OCI-LY7 (cell line): ENCODE measurements at regions not wholly inside any gene's neighbourhood (a gene's known extent, or its start where the extent isn't known, plus 50 kb on each side); places are given as distances from the start of the nearest gene placed in this dataset.

Experiments
- BruUV-seq: library from RNA; stranded (reverse); fragments of 400-500 nt; replicated peaks from 2 replicates; lab custom pipeline; 2021; lab: Mats Ljungman, UMichigan
- CTCF ChIA-PET: fragments of 300-600 bp; sonication (Branson Sonifier 250); formaldehyde crosslinking; loops from one replicate; lab custom pipeline; 2022; ENCODE audit warnings: antibody characterized with exemption; ENCODE audit not compliant: unreplicated experiment; lab: Charles Lee
- POLR2A ChIA-PET: fragments of 300-600 bp; sonication (Branson Sonifier 250); formaldehyde crosslinking; loops from one replicate; lab custom pipeline; 2022; ENCODE audit warnings: antibody characterized with exemption; lab: Charles Lee
- DNase-seq: peaks from one replicate; pipeline ENCODE4 v3.0.0-alpha.2; 2015; ENCODE audit warnings: low spot score
- H2AFZ ChIP-seq: fragments of 200-600 bp; sonication (generic), shearing (Covaris generic); 2 replicates; pipeline ENCODE4 v1.6.1; 2014; ENCODE audit warnings: mild to moderate bottlenecking, antibody characterized with exemption, low read length, moderate library complexity
- H3K27ac ChIP-seq: fragments of 200-600 bp; sonication (generic); 2 replicates; pipeline ENCODE4 v1.5.1; 2014; ENCODE audit warnings: mixed run types, low read depth, mild to moderate bottlenecking, moderate library complexity, low read length, inconsistent platforms; ENCODE audit not compliant: poor library complexity, severe bottlenecking
- H3K36me3 ChIP-seq: fragments of 200-600 bp; sonication (generic); 2 replicates; pipeline ENCODE4 v1.6.1; 2014; ENCODE audit warnings: mild to moderate bottlenecking, antibody characterized with exemption, low read length, moderate library complexity, mixed read lengths; ENCODE audit not compliant: insufficient read depth
- H3K4me1 ChIP-seq: fragments of 200-600 bp; sonication (generic); 2 replicates; pipeline ENCODE4 v1.5.1; 2014; ENCODE audit warnings: mild to moderate bottlenecking, low read length; ENCODE audit not compliant: insufficient read depth, poor library complexity, severe bottlenecking
- H3K4me2 ChIP-seq: fragments of 200-600 bp; sonication (generic); 2 replicates; pipeline ENCODE4 v1.6.1; 2014; ENCODE audit warnings: mild to moderate bottlenecking, low read length
- H3K4me3 ChIP-seq: fragments of 200-600 bp; sonication (generic); 2 replicates; pipeline ENCODE4 v1.5.1; 2014; ENCODE audit warnings: mild to moderate bottlenecking, low read depth, low read length; ENCODE audit not compliant: poor library complexity, severe bottlenecking
- H3K79me2 ChIP-seq: fragments of 200-600 bp; sonication (generic); 2 replicates; pipeline ENCODE4 v1.6.1; 2016; ENCODE audit warnings: low read depth, mild to moderate bottlenecking, low read length, moderate library complexity, mixed read lengths; ENCODE audit not compliant: insufficient read depth
- H3K9me2 ChIP-seq: fragments of 200-600 bp; sonication (generic); 2 replicates; pipeline ENCODE4 v1.6.1; 2016; ENCODE audit warnings: mild to moderate bottlenecking, low read length, mixed read lengths; ENCODE audit not compliant: insufficient read depth
- H3K9me3 ChIP-seq: fragments of 200-600 bp; sonication (generic); 2 replicates; pipeline ENCODE4 v1.6.1; 2014; ENCODE audit warnings: mild to moderate bottlenecking, mixed run types, low read length, mixed read lengths
- H4K20me1 ChIP-seq: fragments of 200-600 bp; sonication (generic); 2 replicates; pipeline ENCODE4 v1.6.1; 2014; ENCODE audit warnings: mild to moderate bottlenecking, antibody characterized with exemption, low read length, moderate library complexity, mixed read lengths; ENCODE audit not compliant: insufficient read depth
- EZH2phosphoT487 ChIP-seq: fragments of 200-600 bp; sonication (generic); IDR thresholded peaks from 2 replicates; pipeline ENCODE4 v1.6.1; 2018; ENCODE audit warnings: low read depth, borderline replicate concordance, mild to moderate bottlenecking, mixed run types, antibody characterized with exemption, low read length, moderate library complexity, mixed read lengths
- intact Hi-C: fragments of 100-400 bp; cut with micrococcal nuclease; formaldehyde crosslinking; loops from one replicate; pipeline ENCODE4 v1.10.0; 2022; ENCODE audit not compliant: unreplicated experiment
- TF ChIP-seq, protein P1 (sequence below): fragments of 200-600 bp; sonication (generic); conservative IDR thresholded peaks from 2 replicates; pipeline ENCODE4 v1.5.1; 2014; ENCODE audit warnings: mild to moderate bottlenecking, antibody characterized with exemption, low read length, moderate library complexity, mixed read lengths

DNA sequence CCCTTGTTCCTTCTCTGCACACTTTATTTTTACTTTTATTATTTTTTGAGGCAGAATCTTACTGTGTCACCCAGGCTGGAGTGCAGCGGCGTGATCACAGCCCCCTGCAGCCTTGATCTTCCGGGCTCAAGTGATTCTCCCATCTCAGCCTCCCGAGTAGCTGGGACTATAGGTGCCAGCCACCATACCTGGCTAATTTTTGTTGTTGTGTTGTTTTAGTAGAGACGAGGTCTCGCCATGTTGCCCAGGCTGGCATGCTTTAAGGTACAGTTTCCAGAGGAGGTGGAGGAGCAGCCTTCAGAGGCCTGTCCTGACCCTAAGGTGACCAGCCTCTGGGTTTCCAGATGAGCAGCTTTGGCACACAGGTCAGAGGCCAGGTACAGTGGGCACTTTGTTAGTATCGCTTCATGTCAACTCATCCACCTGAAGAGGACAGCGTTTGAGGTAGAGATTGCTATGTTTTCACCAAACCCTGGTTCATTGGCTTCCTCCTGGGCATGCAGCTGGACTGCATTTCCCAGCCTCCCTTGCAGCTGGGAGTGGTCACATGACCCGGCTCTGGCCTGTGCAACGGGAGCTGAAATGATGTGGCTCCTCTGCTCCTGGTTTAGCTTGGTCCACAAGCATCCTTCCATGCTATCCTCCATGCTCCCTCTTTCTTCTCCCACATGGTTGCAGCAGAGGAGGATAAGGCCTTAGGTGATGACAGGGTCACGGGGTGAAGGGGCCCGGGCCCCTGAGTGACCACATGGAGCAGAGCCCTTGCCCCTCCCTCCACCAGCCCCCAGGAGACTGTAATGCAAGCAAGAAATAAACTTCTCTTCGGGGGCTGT lies 139.3 kb upstream of the IER5L start:
- DNase-seq = peak; percentile 22
- no peak for TF ChIP-seq EZH2phosphoT487
- TF ChIP-seq, protein P1, sequence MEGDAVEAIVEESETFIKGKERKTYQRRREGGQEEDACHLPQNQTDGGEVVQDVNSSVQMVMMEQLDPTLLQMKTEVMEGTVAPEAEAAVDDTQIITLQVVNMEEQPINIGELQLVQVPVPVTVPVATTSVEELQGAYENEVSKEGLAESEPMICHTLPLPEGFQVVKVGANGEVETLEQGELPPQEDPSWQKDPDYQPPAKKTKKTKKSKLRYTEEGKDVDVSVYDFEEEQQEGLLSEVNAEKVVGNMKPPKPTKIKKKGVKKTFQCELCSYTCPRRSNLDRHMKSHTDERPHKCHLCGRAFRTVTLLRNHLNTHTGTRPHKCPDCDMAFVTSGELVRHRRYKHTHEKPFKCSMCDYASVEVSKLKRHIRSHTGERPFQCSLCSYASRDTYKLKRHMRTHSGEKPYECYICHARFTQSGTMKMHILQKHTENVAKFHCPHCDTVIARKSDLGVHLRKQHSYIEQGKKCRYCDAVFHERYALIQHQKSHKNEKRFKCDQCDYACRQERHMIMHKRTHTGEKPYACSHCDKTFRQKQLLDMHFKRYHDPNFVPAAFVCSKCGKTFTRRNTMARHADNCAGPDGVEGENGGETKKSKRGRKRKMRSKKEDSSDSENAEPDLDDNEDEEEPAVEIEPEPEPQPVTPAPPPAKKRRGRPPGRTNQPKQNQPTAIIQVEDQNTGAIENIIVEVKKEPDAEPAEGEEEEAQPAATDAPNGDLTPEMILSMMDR = no peak
- Histone ChIP-seq H3K36me3 (no peaks in the 10 kb centered on the region), H3K4me2 (no peak overlapping the region), H3K79me2 (no peaks in the 10 kb centered on the region), H3K9me2 (no peaks in the 10 kb centered on the region), H3K4me3 (no peak overlapping the region), H3K9me3 (no peaks in the 10 kb centered on the region), H3K27ac (no peak overlapping the region), H2AFZ (no peak overlapping the region), H3K4me1 (peaks cover 10% of the 10 kb centered on the region), H4K20me1 (no peaks in the 10 kb centered on the region)
- CTCF ChIA-PET = no interaction called here
- POLR2A ChIA-PET = interaction anchor here (1.2 kb wide), 1 partner anchor 10 kb away, joined by 4 read pairs; no protein-coding TSS in a partner anchor
- BruUV-seq = no TSS peak
- intact Hi-C loops = no loop called here

DNA sequence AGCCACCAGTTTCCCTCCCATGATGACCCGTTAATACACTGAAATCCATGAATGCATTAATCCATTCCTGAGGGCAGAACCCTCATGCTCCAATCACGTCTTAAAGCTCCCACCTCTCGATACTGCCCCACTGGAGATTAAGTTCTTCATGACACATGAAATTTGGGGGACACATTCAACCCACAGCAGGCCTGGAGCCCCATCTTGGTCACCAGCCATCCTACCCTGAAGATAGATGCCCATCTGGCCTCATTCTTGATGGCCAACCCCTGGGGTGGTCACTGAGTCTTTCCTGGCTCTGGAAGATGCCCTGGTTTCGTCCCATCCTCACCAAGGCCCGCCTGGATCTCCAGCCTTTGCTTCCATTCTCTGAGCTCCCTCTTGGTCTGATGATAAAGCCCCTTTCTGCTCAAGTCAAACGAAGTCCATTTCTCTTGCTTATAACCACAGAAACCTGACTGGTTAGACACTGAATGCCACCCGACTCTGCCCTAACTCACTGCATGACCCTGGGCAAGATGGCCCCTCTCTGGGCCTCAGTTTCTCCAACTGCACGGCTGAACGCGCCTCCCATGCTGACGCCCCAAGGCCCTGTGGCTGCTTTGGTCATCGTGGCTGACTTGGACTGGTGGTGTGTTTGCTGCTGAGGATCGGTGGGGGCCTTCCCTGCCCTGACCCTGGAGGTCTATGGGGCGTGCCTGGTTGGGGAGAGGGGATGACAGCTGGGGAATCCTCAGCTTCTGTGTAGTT lies 138.4 kb upstream of the IER5L start:
- ChIA-PET CTCF (no interaction called here), POLR2A (interaction anchor here (0.7 to 1.2 kb wide), 2 partner anchors 9 to 576 kb away, joined by 4 read pairs; no protein-coding TSS in a partner anchor)
- H3K4me3 ChIP-seq = no peak overlapping the region
- no peaks in the 10 kb centered on the region for H4K20me1 ChIP-seq
- no peaks in the 10 kb centered on the region for H3K36me3 ChIP-seq
- intact Hi-C loops = no loop called here
- peaks cover 10% of the 10 kb centered on the region for H3K4me1 ChIP-seq
- H3K9me3 ChIP-seq = no peaks in the 10 kb centered on the region
- no peak overlapping the region for H2AFZ ChIP-seq
- no peaks in the 10 kb centered on the region for H3K9me2 ChIP-seq
- DNase-seq = no peak
- no peak overlapping the region for H3K4me2 ChIP-seq
- no peak overlapping the region for H3K27ac ChIP-seq
- TF ChIP-seq, protein P1 = no peak
- no peak for TF ChIP-seq EZH2phosphoT487
- BruUV-seq = no TSS peak
- H3K79me2 ChIP-seq = no peaks in the 10 kb centered on the region
